ENCODE measurements at regions not wholly inside any gene's neighbourhood (a gene's known extent, or its start where the extent isn't known, plus 50 kb on each side); places are given as distances from the start of the nearest gene placed in this dataset.

DNA sequence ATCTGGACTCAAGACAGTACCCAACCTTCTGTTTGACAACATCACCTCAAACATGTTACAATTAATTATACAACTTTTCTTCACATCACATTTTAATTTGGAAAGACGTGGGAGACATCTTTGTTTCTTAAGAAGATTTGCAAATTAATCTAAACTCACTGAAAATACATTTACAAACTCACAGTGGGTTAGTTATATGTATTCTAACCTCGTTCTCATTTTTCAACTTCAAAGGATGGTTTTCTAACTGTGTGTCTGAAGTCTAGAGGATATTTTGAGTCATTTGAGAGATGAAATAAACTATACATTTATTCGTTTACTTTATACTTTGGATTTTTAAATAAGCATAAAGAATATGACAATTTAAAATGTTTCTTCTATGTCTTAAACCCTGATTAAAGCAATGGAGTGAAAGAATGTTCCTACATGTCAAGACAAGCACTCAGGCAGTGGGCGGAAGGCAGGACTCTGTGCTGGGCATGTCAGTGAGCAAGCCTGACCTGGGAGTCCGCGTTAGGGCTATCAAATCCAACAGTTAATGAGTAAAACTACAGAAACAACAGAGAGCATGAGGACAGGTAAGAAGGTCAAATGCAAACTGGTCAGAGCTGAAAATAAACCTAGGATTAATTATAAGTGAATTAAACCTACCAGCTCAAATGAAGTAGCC, 76.5 kb upstream of the CTTNBP2NL start:
- Histone ChIP-seq H3K36me3 (no peaks in the 10 kb centered on the region), H3K9ac (ENCODE audit: low read depth in 2 of 2, low read length in 2 of 2) (no peak overlapping the region)

DNA sequence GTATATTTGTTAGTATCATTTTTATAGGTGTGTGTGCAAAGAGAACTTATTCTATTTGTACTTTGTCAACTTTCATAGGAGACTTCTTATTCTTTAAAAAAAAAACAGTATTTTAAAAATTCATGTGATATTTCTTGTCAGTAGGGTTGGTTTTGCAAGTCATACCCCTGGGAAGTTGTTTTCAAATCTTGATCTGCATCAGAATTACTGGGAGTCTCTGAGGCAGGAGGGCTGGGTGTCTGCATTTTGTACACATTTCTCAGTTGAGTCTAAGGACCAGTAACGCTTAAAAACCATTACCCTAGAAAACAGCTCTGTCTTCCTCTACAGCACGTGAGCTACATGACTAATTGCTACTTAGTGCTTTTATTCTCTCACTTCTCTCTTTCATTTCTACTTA, 76.0 kb upstream of the CTTNBP2NL start:
- intact Hi-C loops (cut with DNase I): no loop called here
- no peak overlapping the region for H3K9ac ChIP-seq (ENCODE audit: low read depth in 2 of 2, low read length in 2 of 2)

More for the DNA sequence above, 76.5 kb upstream of the CTTNBP2NL start:
- H3K27me3 ChIP-seq: no peaks in the 10 kb centered on the region
- no peak for DNase-seq
- no peak overlapping the region for H3K4me3 ChIP-seq
- no peaks in the 10 kb centered on the region for H3K9me3 ChIP-seq
- H3K4me1 ChIP-seq: no peaks in the 10 kb centered on the region
- no peak overlapping the region for H3K27ac ChIP-seq
- intact Hi-C loops (cut with DNase I): no loop called here
- TF ChIP-seq, protein P1, sequence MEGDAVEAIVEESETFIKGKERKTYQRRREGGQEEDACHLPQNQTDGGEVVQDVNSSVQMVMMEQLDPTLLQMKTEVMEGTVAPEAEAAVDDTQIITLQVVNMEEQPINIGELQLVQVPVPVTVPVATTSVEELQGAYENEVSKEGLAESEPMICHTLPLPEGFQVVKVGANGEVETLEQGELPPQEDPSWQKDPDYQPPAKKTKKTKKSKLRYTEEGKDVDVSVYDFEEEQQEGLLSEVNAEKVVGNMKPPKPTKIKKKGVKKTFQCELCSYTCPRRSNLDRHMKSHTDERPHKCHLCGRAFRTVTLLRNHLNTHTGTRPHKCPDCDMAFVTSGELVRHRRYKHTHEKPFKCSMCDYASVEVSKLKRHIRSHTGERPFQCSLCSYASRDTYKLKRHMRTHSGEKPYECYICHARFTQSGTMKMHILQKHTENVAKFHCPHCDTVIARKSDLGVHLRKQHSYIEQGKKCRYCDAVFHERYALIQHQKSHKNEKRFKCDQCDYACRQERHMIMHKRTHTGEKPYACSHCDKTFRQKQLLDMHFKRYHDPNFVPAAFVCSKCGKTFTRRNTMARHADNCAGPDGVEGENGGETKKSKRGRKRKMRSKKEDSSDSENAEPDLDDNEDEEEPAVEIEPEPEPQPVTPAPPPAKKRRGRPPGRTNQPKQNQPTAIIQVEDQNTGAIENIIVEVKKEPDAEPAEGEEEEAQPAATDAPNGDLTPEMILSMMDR (IDR thresholded peaks at IDR 0.05): no peak

DNA sequence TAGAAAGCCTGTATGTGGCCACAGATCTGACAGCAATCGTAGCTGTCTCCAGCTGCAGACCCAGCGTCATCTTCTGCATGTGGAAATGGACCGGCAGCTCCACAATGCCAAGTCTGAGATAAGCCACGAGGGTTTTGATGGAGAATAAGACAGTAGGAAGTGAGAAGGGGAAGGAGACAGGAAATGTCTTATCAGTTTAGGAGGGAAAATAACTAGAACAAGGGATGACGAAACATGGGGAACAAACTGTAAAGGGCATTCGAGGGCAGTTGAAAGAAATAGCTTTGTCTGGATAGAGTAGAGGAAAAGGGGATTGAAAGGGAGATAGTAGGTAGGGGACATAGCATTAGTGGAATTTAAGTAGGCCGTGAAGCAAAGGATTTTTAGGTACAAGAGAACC, 74.0 kb upstream of the CTTNBP2NL start:
- intact Hi-C loops (cut with DNase I): no loop called here
- no peak overlapping the region for H3K27ac ChIP-seq
- no peak for DNase-seq

More for the DNA sequence above, 76.0 kb upstream of the CTTNBP2NL start:
- H3K27ac ChIP-seq: no peak overlapping the region
- no peaks in the 10 kb centered on the region for H3K36me3 ChIP-seq
- TF ChIP-seq, protein P1 (IDR thresholded peaks at IDR 0.05): no peak
- H3K27me3 ChIP-seq: no peaks in the 10 kb centered on the region
- H3K9me3 ChIP-seq: no peaks in the 10 kb centered on the region
- no peak overlapping the region for H3K4me3 ChIP-seq
- no peaks in the 10 kb centered on the region for H3K4me1 ChIP-seq
- no peak for DNase-seq

DNA sequence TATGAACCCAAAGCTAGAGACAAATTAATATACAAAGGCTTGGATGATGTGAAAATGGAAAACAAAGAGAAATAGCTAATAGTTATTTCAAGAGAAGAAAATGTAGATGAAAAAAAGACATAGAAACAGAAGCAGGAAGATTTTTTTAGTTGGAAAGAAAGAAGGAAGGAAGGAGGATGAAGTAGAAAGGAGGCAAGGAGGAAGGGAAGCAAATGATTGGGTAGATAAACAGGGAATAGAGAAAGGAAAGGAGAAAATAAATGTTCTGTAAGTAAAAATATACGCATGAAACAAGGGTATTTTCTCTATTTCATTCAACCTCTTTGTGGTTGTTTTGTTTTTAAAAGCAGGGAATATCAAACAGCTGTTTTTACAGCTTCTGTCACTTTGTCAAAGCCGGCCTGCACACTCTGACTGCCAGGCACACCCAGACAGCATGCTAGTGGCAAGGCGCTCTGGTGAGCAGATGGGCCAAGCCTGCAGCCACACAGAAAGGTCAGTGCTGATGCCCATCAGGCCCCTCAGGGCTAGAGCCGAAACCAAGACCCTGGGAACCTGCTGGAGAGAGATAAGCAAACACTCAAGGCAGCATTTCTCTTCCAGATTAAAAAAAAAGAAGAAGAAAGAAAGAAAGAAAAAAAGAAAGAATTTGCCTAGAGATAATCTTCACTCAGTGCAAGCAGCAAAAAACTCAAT, 72.9 kb upstream of the CTTNBP2NL start:
- H3K9ac ChIP-seq (ENCODE audit: low read depth in 2 of 2, low read length in 2 of 2): no peak overlapping the region
- TF ChIP-seq, protein P1 (IDR thresholded peaks at IDR 0.05): no peak
- intact Hi-C loops (cut with DNase I): no loop called here

More for the DNA sequence above, 74.0 kb upstream of the CTTNBP2NL start:
- Histone ChIP-seq H3K9ac (ENCODE audit: low read depth in 2 of 2, low read length in 2 of 2) (no peak overlapping the region), H3K9me3 (no peaks in the 10 kb centered on the region), H3K36me3 (no peaks in the 10 kb centered on the region), H3K4me1 (no peaks in the 10 kb centered on the region), H3K4me3 (no peak overlapping the region), H3K27me3 (no peaks in the 10 kb centered on the region)
- TF ChIP-seq, protein P1 (IDR thresholded peaks at IDR 0.05): no peak

DNA sequence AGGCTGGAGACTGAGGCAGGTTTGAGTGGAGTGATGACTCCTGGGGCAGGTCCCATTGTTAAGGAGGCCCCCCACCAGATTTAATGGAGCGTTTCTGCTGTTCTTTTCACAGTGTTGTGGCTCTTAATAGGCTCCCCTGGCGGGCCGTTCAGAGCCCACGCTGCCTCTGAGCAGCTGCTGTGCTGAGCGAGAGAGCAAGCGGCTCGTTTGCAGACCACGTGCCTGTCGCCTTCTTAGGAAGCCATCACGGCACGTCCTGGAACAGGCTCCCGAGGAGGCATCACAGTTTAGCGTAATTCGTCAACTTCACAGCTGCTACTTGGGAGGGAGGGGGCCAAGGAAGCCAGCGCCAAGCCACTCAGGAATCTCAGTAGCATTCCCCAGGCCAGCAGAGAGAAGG, 70.5 kb upstream of the CTTNBP2NL start:
- Histone ChIP-seq H3K9ac (ENCODE audit: low read depth in 2 of 2, low read length in 2 of 2) (no peak overlapping the region), H3K9me3 (no peaks in the 10 kb centered on the region), H3K4me1 (no peaks in the 10 kb centered on the region), H3K36me3 (no peaks in the 10 kb centered on the region), H3K27me3 (no peaks in the 10 kb centered on the region), H3K27ac (no peak overlapping the region), H3K4me3 (no peak overlapping the region)
- no peak for DNase-seq
- TF ChIP-seq, protein P1 (IDR thresholded peaks at IDR 0.05): no peak
- intact Hi-C loops (cut with DNase I): no loop called here

More for the DNA sequence above, 72.9 kb upstream of the CTTNBP2NL start:
- DNase-seq: no peak
- no peak overlapping the region for H3K4me3 ChIP-seq
- H3K4me1 ChIP-seq: no peaks in the 10 kb centered on the region
- H3K9me3 ChIP-seq: no peaks in the 10 kb centered on the region
- no peak overlapping the region for H3K27ac ChIP-seq
- no peaks in the 10 kb centered on the region for H3K27me3 ChIP-seq
- no peaks in the 10 kb centered on the region for H3K36me3 ChIP-seq
